ENCODE measurements at regions not wholly inside any gene's neighbourhood (a gene's known extent, or its start where the extent isn't known, plus 50 kb on each side); places are given as distances from the start of the nearest gene placed in this dataset.

DNA sequence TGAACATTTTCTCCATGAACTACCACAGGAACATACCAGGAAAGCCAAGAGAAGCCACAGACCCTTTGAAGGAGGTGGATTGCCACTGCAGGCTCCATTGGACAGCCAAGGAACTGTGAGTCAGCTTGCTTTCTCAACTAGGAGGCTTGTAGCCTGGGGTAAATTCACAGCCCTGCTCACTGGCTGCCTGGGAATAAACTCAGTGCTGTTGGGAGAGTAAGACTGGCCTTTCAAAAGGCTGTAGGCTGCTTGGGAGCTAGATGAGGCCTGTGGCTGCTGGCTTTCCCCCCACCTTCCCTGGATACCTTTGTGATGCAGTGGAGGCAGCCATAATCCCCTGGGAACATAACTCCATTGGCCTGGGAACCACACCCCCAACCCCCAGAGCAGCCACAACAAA, 223.5 kb upstream of the RBMS3 start:
- Mint-ChIP-seq H3K4me1 (no peaks in the 10 kb centered on the region), H3K27ac (ENCODE audit: unreplicated experiment) (no peak overlapping the region), H3K27me3 (ENCODE audit: low read depth) (no peaks in the 10 kb centered on the region), H3K4me3 (no peak overlapping the region), H3K9me3 (peaks cover 14% of the 10 kb centered on the region), H3K36me3 (ENCODE audit: low read depth) (peaks cover 24% of the 10 kb centered on the region)
- TF ChIP-seq, protein P1, sequence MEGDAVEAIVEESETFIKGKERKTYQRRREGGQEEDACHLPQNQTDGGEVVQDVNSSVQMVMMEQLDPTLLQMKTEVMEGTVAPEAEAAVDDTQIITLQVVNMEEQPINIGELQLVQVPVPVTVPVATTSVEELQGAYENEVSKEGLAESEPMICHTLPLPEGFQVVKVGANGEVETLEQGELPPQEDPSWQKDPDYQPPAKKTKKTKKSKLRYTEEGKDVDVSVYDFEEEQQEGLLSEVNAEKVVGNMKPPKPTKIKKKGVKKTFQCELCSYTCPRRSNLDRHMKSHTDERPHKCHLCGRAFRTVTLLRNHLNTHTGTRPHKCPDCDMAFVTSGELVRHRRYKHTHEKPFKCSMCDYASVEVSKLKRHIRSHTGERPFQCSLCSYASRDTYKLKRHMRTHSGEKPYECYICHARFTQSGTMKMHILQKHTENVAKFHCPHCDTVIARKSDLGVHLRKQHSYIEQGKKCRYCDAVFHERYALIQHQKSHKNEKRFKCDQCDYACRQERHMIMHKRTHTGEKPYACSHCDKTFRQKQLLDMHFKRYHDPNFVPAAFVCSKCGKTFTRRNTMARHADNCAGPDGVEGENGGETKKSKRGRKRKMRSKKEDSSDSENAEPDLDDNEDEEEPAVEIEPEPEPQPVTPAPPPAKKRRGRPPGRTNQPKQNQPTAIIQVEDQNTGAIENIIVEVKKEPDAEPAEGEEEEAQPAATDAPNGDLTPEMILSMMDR (conservative IDR thresholded peaks at IDR 0.05): no peak
- DNase-seq (ENCODE audit: low read depth, low spot score): no peak

DNA sequence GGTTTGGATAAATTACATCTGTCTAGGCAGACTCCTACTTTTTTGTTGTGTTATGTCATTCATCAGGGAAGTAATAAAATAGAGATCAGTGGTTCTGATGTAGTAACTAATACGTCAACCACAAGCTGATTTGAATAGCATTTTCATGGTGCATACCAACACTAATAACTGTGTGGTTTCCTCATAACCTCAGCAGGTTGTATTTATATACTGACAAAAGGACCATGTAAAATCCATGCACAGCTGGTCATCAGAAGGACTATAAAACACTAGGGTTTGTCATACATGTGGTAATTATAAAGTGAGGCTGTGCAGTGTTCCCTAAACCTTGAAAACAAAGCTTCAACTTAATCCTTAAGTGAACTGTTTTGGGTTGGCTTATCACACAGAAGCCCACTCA, 216.8 kb upstream of the RBMS3 start:
- TF ChIP-seq, protein P1 (conservative IDR thresholded peaks at IDR 0.05): no peak
- H3K27me3 Mint-ChIP-seq (ENCODE audit: low read depth): no peaks in the 10 kb centered on the region
- H3K36me3 Mint-ChIP-seq (ENCODE audit: low read depth): no peaks in the 10 kb centered on the region
- H3K4me3 Mint-ChIP-seq: no peak overlapping the region
- H3K9me3 Mint-ChIP-seq: peaks cover 11% of the 10 kb centered on the region
- H3K27ac Mint-ChIP-seq (ENCODE audit: unreplicated experiment): no peak overlapping the region
- peaks cover 24% of the 10 kb centered on the region for H3K4me1 Mint-ChIP-seq
- no peak for DNase-seq (ENCODE audit: low read depth, low spot score)

DNA sequence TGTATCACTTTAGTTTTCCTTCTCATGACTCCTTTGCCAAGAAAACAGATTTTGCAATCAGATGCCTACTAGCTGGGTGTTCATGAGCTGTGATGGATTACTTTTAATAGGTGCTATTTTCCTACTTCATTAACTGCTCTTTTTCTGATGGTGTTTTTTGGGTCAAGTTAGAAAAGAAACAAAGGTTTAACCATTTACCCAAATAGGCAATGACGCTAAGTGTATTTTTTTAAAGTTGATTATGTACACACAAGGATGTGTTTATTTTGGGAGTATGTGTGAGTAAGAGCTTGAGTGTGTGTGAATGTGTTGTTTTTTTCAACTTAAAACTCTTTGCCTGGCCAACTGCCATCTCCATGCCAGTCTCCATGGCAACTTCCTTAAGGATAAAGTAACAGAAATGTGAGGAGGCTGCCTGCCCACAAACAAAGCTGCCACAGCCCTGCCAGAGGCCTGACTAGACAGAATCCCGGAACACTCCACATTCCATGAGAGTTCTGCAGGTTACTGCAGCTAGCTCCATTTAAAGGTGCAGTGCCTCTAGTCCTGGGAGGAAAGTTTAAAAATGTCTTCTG, 215.6 kb upstream of the RBMS3 start:
- Mint-ChIP-seq H3K27me3 (ENCODE audit: low read depth) (no peaks in the 10 kb centered on the region), H3K4me1 (peaks cover 24% of the 10 kb centered on the region), H3K4me3 (no peak overlapping the region), H3K27ac (ENCODE audit: unreplicated experiment) (peak overlapping the region; percentile 95), H3K36me3 (ENCODE audit: low read depth) (no peaks in the 10 kb centered on the region), H3K9me3 (peaks cover 3% of the 10 kb centered on the region)
- TF ChIP-seq, protein P1 (conservative IDR thresholded peaks at IDR 0.05): no peak
- DNase-seq (ENCODE audit: low read depth, low spot score): peak; percentile 17

- DNase-seq (ENCODE audit: low read depth, low spot score): no peak
- peaks cover 12% of the 10 kb centered on the region for H3K9me3 Mint-ChIP-seq
- peaks cover 24% of the 10 kb centered on the region for H3K4me1 Mint-ChIP-seq
- peaks cover 8% of the 10 kb centered on the region for H3K36me3 Mint-ChIP-seq (ENCODE audit: low read depth)
- H3K4me3 Mint-ChIP-seq: no peak overlapping the region
- H3K27ac Mint-ChIP-seq (ENCODE audit: unreplicated experiment): no peak overlapping the region
- TF ChIP-seq, protein P1 (conservative IDR thresholded peaks at IDR 0.05): no peak
- H3K27me3 Mint-ChIP-seq (ENCODE audit: low read depth): no peaks in the 10 kb centered on the region
These were observed 213.9 kb upstream of the RBMS3 start for GRCh38 chr3:29067007-29067406.

GRCh38 chr3:29070959-29071634, 209.8 kb upstream of the RBMS3 start:
- Mint-ChIP-seq H3K4me1 (peaks cover 4% of the 10 kb centered on the region), H3K4me3 (no peak overlapping the region), H3K36me3 (ENCODE audit: low read depth) (peaks cover 11% of the 10 kb centered on the region), H3K9me3 (peaks cover 17% of the 10 kb centered on the region), H3K27me3 (ENCODE audit: low read depth) (no peaks in the 10 kb centered on the region), H3K27ac (ENCODE audit: unreplicated experiment) (no peak overlapping the region)
- DNase-seq (ENCODE audit: low read depth, low spot score): no peak
- TF ChIP-seq, protein P1 (conservative IDR thresholded peaks at IDR 0.05): no peak
